MM.1S (cell line): ENCODE measurements at regions not wholly inside any gene's neighbourhood (a gene's known extent, or its start where the extent isn't known, plus 50 kb on each side); places are given as distances from the start of the nearest gene placed in this dataset.

Source experiments
- DNase-seq: peaks from one replicate; pipeline ENCODE4 v3.0.0-alpha.2; 2015
- H2AFZ ChIP-seq: fragments of 300-600 bp; sonication (generic); 2 replicates; pipeline ENCODE4 v1.6.0; 2016; ENCODE audit warnings: antibody characterized with exemption, low read length
- H3F3A ChIP-seq: fragments of 300-600 bp; sonication (generic); 2 replicates; pipeline ENCODE4 v1.6.1; 2016; ENCODE audit warnings: mild to moderate bottlenecking, antibody characterized with exemption, low read length, moderate library complexity, mixed read lengths; ENCODE audit not compliant: insufficient read depth
- H3K27ac ChIP-seq: fragments of 300-600 bp; sonication (generic); 2 replicates; pipeline ENCODE4 v1.5.1; 2016; ENCODE audit warnings: mild to moderate bottlenecking, low read length
- H3K27me3 ChIP-seq: fragments of 300-600 bp; sonication (generic); replicated peaks from 2 replicates; pipeline ENCODE4 v1.6.0; 2016; ENCODE audit warnings: low read length; ENCODE audit not compliant: insufficient read depth
- H3K36me3 ChIP-seq: fragments of 300-600 bp; sonication (generic); replicated peaks from 2 replicates; pipeline ENCODE4 v1.6.1; 2016; ENCODE audit warnings: mild to moderate bottlenecking, low read length, mixed read lengths; ENCODE audit not compliant: insufficient read depth
- H3K4me1 ChIP-seq: fragments of 300-600 bp; sonication (generic); 2 replicates; pipeline ENCODE4 v1.6.1; 2016; ENCODE audit warnings: low read length, mixed read lengths
- H3K4me2 ChIP-seq: fragments of 300-600 bp; sonication (generic); 2 replicates; pipeline ENCODE4 v1.6.0; 2016; ENCODE audit warnings: low read depth, low read length
- H3K4me3 ChIP-seq: fragments of 300-600 bp; sonication (generic); 2 replicates; pipeline ENCODE4 v1.5.1; 2016; ENCODE audit warnings: low read length, mixed read lengths
- H3K79me2 ChIP-seq: fragments of 300-600 bp; sonication (generic); 2 replicates; pipeline ENCODE4 v1.6.1; 2016; ENCODE audit warnings: mixed run types, low read length, mixed read lengths
- H3K9ac ChIP-seq: fragments of 300-600 bp; sonication (generic); 2 replicates; pipeline ENCODE4 v1.6.1; 2016; ENCODE audit warnings: low read length, mixed read lengths
- H3K9me2 ChIP-seq: fragments of 300-600 bp; sonication (generic); replicated peaks from 2 replicates; pipeline ENCODE4 v1.6.1; 2016; ENCODE audit warnings: mild to moderate bottlenecking, low read length, mixed read lengths; ENCODE audit not compliant: insufficient read depth
- H3K9me3 ChIP-seq: fragments of 300-600 bp; sonication (generic); replicated peaks from 2 replicates; pipeline ENCODE4 v1.6.1; 2016; ENCODE audit warnings: mild to moderate bottlenecking, low read length, mixed read lengths; ENCODE audit not compliant: insufficient read depth
- H4K20me1 ChIP-seq: fragments of 300-600 bp; sonication (generic); 2 replicates; pipeline ENCODE4 v1.6.1; 2016; ENCODE audit warnings: mild to moderate bottlenecking, low read length, moderate library complexity, mixed read lengths; ENCODE audit not compliant: insufficient read depth
- CTCF ChIP-seq: fragments of 300-600 bp; sonication (generic); IDR thresholded peaks from 2 replicates; pipeline ENCODE4 v1.5.1; 2016; ENCODE audit warnings: antibody characterized with exemption, low read length, mixed read lengths
- EZH2 ChIP-seq: fragments of 300-600 bp; sonication (generic); optimal IDR thresholded peaks from 2 replicates; pipeline ENCODE3; 2017; ENCODE audit warnings: low read depth, mild to moderate bottlenecking, antibody characterized with exemption, low read length, mixed read lengths
- EZH2phosphoT487 ChIP-seq: fragments of 300-600 bp; sonication (generic); IDR thresholded peaks from 2 replicates; pipeline ENCODE4 v1.6.1; 2018; ENCODE audit warnings: antibody characterized with exemption, low read length

- H3K4me1 ChIP-seq: no peaks in the 10 kb centered on the region
- H3K9ac ChIP-seq: no peak overlapping the region
- no peaks in the 10 kb centered on the region for H3F3A ChIP-seq
- H3K27me3 ChIP-seq: no peaks in the 10 kb centered on the region
- H3K79me2 ChIP-seq: no peaks in the 10 kb centered on the region
- no peak overlapping the region for H3K4me2 ChIP-seq
- DNase-seq: no peak
- H3K9me3 ChIP-seq: no peaks in the 10 kb centered on the region
- H2AFZ ChIP-seq: no peak overlapping the region
- no peaks in the 10 kb centered on the region for H3K9me2 ChIP-seq
- no peaks in the 10 kb centered on the region for H4K20me1 ChIP-seq
- TF ChIP-seq EZH2phosphoT487: no peak
- TF ChIP-seq EZH2: no peak
- TF ChIP-seq CTCF: no peak
- H3K27ac ChIP-seq: no peak overlapping the region
- no peaks in the 10 kb centered on the region for H3K36me3 ChIP-seq
- no peak overlapping the region for H3K4me3 ChIP-seq
Measured at GRCh38 chr3:176807938-176808337, 389.3 kb downstream of the TBL1XR1 start.

- H4K20me1 ChIP-seq: no peaks in the 10 kb centered on the region
- H3F3A ChIP-seq: no peaks in the 10 kb centered on the region
- H3K9ac ChIP-seq: no peak overlapping the region
- no peaks in the 10 kb centered on the region for H3K4me1 ChIP-seq
- no peak for DNase-seq
- no peak overlapping the region for H3K4me3 ChIP-seq
- H3K27ac ChIP-seq: no peak overlapping the region
- no peak for TF ChIP-seq EZH2phosphoT487
- TF ChIP-seq CTCF: no peak
- TF ChIP-seq EZH2: no peak
- no peaks in the 10 kb centered on the region for H3K36me3 ChIP-seq
- no peaks in the 10 kb centered on the region for H3K79me2 ChIP-seq
- H3K9me3 ChIP-seq: no peaks in the 10 kb centered on the region
- no peaks in the 10 kb centered on the region for H3K27me3 ChIP-seq
- no peaks in the 10 kb centered on the region for H3K9me2 ChIP-seq
- H3K4me2 ChIP-seq: no peak overlapping the region
- no peak overlapping the region for H2AFZ ChIP-seq
Measured at GRCh38 chr3:176799675-176800074, 397.6 kb downstream of the TBL1XR1 start.

- Histone ChIP-seq H2AFZ (no peak overlapping the region), H3K4me2 (no peak overlapping the region), H3K9me2 (no peaks in the 10 kb centered on the region), H3K9me3 (no peaks in the 10 kb centered on the region), H3F3A (no peaks in the 10 kb centered on the region), H3K9ac (no peak overlapping the region), H3K4me3 (no peak overlapping the region), H3K27me3 (no peaks in the 10 kb centered on the region), H3K4me1 (no peaks in the 10 kb centered on the region), H3K36me3 (no peaks in the 10 kb centered on the region), H3K79me2 (no peaks in the 10 kb centered on the region), H4K20me1 (no peaks in the 10 kb centered on the region), H3K27ac (no peak overlapping the region)
- no peak for DNase-seq
- TF ChIP-seq EZH2phosphoT487: no peak
- TF ChIP-seq EZH2: no peak
- no peak for TF ChIP-seq CTCF
Measured at GRCh38 chr3:176798680-176799079, 398.6 kb downstream of the TBL1XR1 start.
